Activated naive CD4-positive, alpha-beta T cell (primary cell): ENCODE measurements at regions not wholly inside any gene's neighbourhood (a gene's known extent, or its start where the extent isn't known, plus 50 kb on each side); places are given as distances from the start of the nearest gene placed in this dataset.

ENCODE experiments used
- DNase-seq, 4 experiments: peaks; one replicate each; lab custom pipeline; 2025; lab: John Stamatoyannopoulos, UW

GRCh38 chr1:235925016-235925415, 58.3 kb upstream of the LYST start:
- no peak for DNase-seq

GRCh38 chr1:235923466-235924021, 56.8 kb upstream of the LYST start:
- no peak for DNase-seq

- no peak for DNase-seq
Observed at GRCh38 chr1:235920596-235921375, 54.1 kb upstream of the LYST start.

DNA sequence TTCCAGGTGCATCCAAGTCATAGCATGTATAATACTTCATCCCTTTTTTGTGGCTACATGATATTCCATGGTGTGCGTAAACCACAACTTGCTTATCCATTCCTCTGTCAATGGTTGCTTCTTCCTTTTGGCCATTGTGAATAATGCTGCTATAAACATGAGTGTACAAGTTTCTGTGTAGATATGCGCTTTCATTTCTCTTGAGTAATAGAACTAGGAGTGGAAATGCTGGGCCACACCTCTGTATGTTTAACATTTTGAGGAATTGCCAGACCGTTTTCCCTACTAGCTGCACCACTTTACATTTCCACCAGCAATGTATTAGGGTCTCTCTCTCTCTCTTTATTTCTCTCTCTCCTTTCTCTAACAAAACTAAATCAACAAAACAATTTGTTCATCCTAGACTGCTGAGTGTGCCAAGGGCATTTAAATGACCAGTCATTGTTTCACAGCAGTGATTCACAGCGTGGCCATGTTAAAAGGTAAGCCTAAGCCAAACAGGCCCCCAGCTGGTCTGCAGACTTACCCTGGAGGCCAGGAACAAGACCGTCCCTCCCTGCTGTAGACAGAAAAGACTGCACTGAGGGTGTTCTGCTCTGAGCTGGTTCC, 53.2 kb upstream of the LYST start:
- DNase-seq, result no peak

- no peak for DNase-seq
Observed at GRCh38 chr1:235919127-235919832, 52.6 kb upstream of the LYST start.

DNA sequence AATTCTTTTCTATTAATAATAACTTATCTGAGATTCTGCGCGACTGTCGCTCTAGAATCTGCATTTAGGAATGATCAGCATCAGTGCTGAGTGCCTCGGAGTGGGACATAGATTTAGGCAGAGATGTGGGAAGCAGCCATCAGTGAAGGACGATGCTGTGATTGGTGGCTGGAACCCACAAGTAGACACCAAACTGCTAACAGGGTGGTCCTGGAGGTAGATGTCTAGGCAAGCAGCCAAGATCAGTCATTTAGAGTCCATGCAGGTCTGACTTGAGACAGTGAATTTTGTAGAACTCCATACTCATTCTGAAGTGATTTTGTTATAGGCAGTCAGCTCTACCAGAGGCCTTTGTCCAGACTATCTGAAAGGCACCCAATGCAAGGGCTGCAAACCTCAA, 51.8 kb upstream of the LYST start:
- no peak for DNase-seq

DNA sequence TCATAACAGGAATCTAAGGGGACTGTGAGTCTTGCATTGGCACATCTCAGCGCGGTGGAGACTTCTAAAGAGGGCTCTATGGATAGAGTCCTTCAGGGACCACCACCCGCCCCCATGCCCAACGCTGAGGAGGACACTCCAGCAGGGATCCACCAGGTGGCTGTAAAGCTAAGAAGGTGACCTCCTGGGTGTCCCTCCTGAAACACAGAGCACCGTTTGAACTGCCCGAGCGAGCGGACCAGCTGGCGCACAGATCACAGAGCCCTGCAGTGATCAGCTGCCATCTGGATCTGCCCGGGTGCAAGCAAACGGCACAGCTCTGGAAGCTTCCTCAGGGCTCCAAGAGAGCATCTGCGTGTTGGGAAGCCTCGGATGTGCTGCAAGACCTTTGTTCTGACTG, 51.3 kb upstream of the LYST start:
- no peak for DNase-seq

DNA sequence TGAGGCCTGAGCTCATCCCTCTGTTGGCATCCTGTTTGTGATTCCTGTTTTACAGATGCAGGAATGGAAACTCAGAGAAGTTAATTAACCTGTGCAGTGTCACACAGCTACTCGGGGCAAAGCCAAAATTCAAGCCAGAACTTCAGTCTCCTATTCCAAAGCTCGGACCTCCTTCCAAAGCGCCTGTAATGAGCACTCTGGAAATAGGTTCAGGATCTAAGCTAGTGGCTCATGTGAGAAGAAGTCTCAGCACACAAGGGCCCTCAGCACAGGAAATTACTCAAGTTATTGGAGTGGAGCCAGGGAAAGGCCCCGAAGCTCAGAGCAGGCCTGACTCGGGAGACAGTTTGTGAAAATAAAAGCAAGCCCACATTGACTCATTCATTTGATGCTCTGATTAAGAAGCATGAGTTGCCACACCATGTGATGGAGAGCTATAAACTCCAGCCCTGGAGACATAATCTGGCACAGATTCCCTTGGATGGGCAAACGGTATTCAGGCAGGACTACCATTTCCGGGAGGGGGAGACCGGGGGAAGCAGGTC, 50.6 kb upstream of the LYST start:
- peak in 3 of 4 experiments; percentile 11 to 22 (median 13) for DNase-seq
